ENCODE measurements at regions not wholly inside any gene's neighbourhood (a gene's known extent, or its start where the extent isn't known, plus 50 kb on each side); places are given as distances from the start of the nearest gene placed in this dataset.

DNA sequence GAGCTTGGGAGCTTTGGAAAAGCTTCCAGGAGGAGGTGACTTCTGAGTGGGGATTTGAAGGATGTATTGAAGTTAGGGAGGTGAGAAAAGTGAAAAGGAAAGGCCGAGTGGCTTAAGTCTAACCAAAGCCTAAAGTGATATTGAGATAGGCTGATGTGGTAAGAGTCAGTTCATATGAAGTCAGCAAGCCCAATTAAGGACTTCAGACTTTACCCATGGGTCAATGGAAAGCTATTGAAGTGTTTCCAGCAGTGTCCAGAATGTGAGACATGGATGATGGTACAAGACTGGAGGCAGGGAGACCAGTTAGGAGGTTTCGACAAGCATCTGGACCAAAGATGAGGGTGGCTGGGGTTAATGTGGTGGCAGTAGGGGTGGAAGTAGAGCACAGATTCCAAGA, 134.3 kb upstream of the WWC1 start:
- H3K4me3 Mint-ChIP-seq: no peak overlapping the region
- DNase-seq (ENCODE audit: low spot score): no peak
- no peak for ATAC-seq
- H3K36me3 Mint-ChIP-seq: no peaks in the 10 kb centered on the region
- H3K27me3 Mint-ChIP-seq (ENCODE audit: low read depth): no peaks in the 10 kb centered on the region
- ChIA-PET CTCF (interaction anchor here (1.2 kb wide), 1 partner anchor 21 kb away, joined by 3 read pairs; no protein-coding TSS in a partner anchor), POLR2A (no interaction called here)
- H3K4me1 Mint-ChIP-seq: peaks cover 45% of the 10 kb centered on the region
- H3K27ac Mint-ChIP-seq: no peak overlapping the region
- no peak for TF ChIP-seq MYBL2 (CRISPR knock-in tag; IDR thresholded peaks at IDR 0.05)
- no peaks in the 10 kb centered on the region for H3K9me3 Mint-ChIP-seq

- Mint-ChIP-seq H3K36me3 (no peaks in the 10 kb centered on the region), H3K27me3 (ENCODE audit: low read depth) (no peaks in the 10 kb centered on the region), H3K9me3 (no peaks in the 10 kb centered on the region), H3K4me1 (peaks cover 39% of the 10 kb centered on the region), H3K27ac (no peak overlapping the region), H3K4me3 (no peak overlapping the region)
- peak; percentile 98 for ATAC-seq
- TF ChIP-seq PRDM15 (CRISPR knock-in tag; IDR thresholded peaks at IDR 0.05): peak; percentile 68
- TF ChIP-seq, protein P1, sequence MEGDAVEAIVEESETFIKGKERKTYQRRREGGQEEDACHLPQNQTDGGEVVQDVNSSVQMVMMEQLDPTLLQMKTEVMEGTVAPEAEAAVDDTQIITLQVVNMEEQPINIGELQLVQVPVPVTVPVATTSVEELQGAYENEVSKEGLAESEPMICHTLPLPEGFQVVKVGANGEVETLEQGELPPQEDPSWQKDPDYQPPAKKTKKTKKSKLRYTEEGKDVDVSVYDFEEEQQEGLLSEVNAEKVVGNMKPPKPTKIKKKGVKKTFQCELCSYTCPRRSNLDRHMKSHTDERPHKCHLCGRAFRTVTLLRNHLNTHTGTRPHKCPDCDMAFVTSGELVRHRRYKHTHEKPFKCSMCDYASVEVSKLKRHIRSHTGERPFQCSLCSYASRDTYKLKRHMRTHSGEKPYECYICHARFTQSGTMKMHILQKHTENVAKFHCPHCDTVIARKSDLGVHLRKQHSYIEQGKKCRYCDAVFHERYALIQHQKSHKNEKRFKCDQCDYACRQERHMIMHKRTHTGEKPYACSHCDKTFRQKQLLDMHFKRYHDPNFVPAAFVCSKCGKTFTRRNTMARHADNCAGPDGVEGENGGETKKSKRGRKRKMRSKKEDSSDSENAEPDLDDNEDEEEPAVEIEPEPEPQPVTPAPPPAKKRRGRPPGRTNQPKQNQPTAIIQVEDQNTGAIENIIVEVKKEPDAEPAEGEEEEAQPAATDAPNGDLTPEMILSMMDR (IDR thresholded peaks at IDR 0.05): no peak
- ChIA-PET CTCF (interaction anchor here (0.6 to 1.3 kb wide), 4 partner anchors 11 to 83 kb away, joined by 3 to 7 read pairs (median 4); no protein-coding TSS in a partner anchor), POLR2A (no interaction called here)
- peak; percentile 40 for DNase-seq (ENCODE audit: low spot score)
These were observed 132.0 kb upstream of the WWC1 start for GRCh38 chr5:168159425-168159824.

- no peaks in the 10 kb centered on the region for H3K27me3 Mint-ChIP-seq (ENCODE audit: low read depth)
- TF ChIP-seq FOXP4 (CRISPR knock-in tag; IDR thresholded peaks at IDR 0.05): no peak
- TF ChIP-seq ZNF416 (CRISPR knock-in tag; IDR thresholded peaks at IDR 0.05): no peak
- TF ChIP-seq ZNF317 (CRISPR knock-in tag; IDR thresholded peaks at IDR 0.05; ENCODE audit: borderline replicate concordance, low read depth): no peak
- no peak for TF ChIP-seq OVOL2 (CRISPR knock-in tag; IDR thresholded peaks at IDR 0.05; ENCODE audit: borderline replicate concordance)
- TF ChIP-seq ZNF281 (CRISPR knock-in tag; IDR thresholded peaks at IDR 0.05): no peak
- H3K9me3 Mint-ChIP-seq: no peaks in the 10 kb centered on the region
- CTCF ChIA-PET: no interaction called here
- no peak overlapping the region for H3K27ac Mint-ChIP-seq
- no peak for ATAC-seq
- H3K36me3 Mint-ChIP-seq: no peaks in the 10 kb centered on the region
- H3K4me3 Mint-ChIP-seq: no peak overlapping the region
- no peak for DNase-seq (ENCODE audit: low spot score)
- POLR2A ChIA-PET: interaction anchor here (0.6 kb wide), 1 partner anchor 476 kb away, joined by 3 read pairs; no protein-coding TSS in a partner anchor
- peaks cover 42% of the 10 kb centered on the region for H3K4me1 Mint-ChIP-seq
These were observed 129.0 kb upstream of the WWC1 start for GRCh38 chr5:168162464-168162863.

- DNase-seq (ENCODE audit: low spot score) (no peak), ATAC-seq (no peak)
- Mint-ChIP-seq H3K27ac (peak overlapping the region; percentile 59), H3K9me3 (no peaks in the 10 kb centered on the region), H3K36me3 (no peaks in the 10 kb centered on the region), H3K4me3 (no peak overlapping the region), H3K27me3 (ENCODE audit: low read depth) (no peaks in the 10 kb centered on the region), H3K4me1 (peaks cover 42% of the 10 kb centered on the region)
- ChIA-PET CTCF (no interaction called here), POLR2A (no interaction called here)
- TF ChIP-seq MAX (CRISPR knock-in tag; IDR thresholded peaks at IDR 0.05): no peak
- no peak for TF ChIP-seq ZBTB21 (CRISPR knock-in tag; IDR thresholded peaks at IDR 0.05; ENCODE audit: borderline replicate concordance)
- no peak for TF ChIP-seq KAT7 (CRISPR knock-in tag; IDR thresholded peaks at IDR 0.05; ENCODE audit: borderline replicate concordance)
- TF ChIP-seq SMAD3 (CRISPR knock-in tag; IDR thresholded peaks at IDR 0.05; ENCODE audit: borderline replicate concordance): no peak
- no peak for TF ChIP-seq ETV6 (CRISPR knock-in tag; IDR thresholded peaks at IDR 0.05)
- TF ChIP-seq, protein P2, sequence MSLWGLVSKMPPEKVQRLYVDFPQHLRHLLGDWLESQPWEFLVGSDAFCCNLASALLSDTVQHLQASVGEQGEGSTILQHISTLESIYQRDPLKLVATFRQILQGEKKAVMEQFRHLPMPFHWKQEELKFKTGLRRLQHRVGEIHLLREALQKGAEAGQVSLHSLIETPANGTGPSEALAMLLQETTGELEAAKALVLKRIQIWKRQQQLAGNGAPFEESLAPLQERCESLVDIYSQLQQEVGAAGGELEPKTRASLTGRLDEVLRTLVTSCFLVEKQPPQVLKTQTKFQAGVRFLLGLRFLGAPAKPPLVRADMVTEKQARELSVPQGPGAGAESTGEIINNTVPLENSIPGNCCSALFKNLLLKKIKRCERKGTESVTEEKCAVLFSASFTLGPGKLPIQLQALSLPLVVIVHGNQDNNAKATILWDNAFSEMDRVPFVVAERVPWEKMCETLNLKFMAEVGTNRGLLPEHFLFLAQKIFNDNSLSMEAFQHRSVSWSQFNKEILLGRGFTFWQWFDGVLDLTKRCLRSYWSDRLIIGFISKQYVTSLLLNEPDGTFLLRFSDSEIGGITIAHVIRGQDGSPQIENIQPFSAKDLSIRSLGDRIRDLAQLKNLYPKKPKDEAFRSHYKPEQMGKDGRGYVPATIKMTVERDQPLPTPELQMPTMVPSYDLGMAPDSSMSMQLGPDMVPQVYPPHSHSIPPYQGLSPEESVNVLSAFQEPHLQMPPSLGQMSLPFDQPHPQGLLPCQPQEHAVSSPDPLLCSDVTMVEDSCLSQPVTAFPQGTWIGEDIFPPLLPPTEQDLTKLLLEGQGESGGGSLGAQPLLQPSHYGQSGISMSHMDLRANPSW (CRISPR knock-in tag; conservative IDR thresholded peaks at IDR 0.05; ENCODE audit: low read depth): no peak
- TF ChIP-seq RELA (CRISPR knock-in tag; IDR thresholded peaks at IDR 0.05; ENCODE audit: borderline replicate concordance): no peak
These were observed 127.5 kb upstream of the WWC1 start for GRCh38 chr5:168163966-168164365.
